Heart left ventricle (tissue), 13 donors: ENCODE measurements at regions not wholly inside any gene's neighbourhood (a gene's known extent, or its start where the extent isn't known, plus 50 kb on each side); places are given as distances from the start of the nearest gene placed in this dataset.

Experiments used
- CTCF ChIP-seq, 12 donors: fragments of 200-600 bp; sonication (generic) in 4 of 12; IDR thresholded peaks; one replicate each; pipeline versions ENCODE4 v1.5.0 to v1.8.0; 2018 to 2022; ENCODE audit warnings: antibody characterized with exemption in 12 of 12, mild to moderate bottlenecking in 5 of 12
- POLR2A ChIP-seq, 2 donors: fragments of 450-650 bp; IDR thresholded peaks; one replicate each; pipeline ENCODE4 v1.6.1; 2017; ENCODE audit warnings: antibody characterized with exemption in 2 of 2, mild to moderate bottlenecking in 2 of 2, moderate library complexity in 2 of 2
- donor health status: ischemic (EF 13 %, LVEDD 7.1; RV severe dilation, severe dysfunction).
- donor health status: DM: no; HTN: yes; CAD: no.
- donor health status: DM: no; HTN: no; CAD: no.
- donor health status: ischemic (EF 25% LVEDD 6.9; RV normal size, moderate dysfunction).
- donor health status: ischemic (EF 25% LVEDD 5.7; RV mildly dilated, moderate dysfunction).
- donor health status: ischemic (EF 35%, LVEDD 5.7; RV mildly dilated, moderate dysfunction).
- donor health status: nonischemic (EF 11% LVEDD 7.7; RV severe dilation, severe dysfunction).
- donor health status: DM: yes; HTN: yes; CAD: no.
- donor health status: PGD.
- donor health status: ischemic (EF 29% LVEDD 5.4; RV normal size, mild dysfunction).
- donor health status: nonischemic (EF 23%, LVEDD 6.1; RV moderate dilation, normal function).

- no peak for TF ChIP-seq CTCF (IDR thresholded peaks at IDR 0.05)
- no peak for TF ChIP-seq POLR2A (IDR thresholded peaks at IDR 0.05)
Measured at GRCh38 chr7:50151001-50151400, 58.0 kb upstream of the ZPBP start.
